ENCODE measurements at regions not wholly inside any gene's neighbourhood (a gene's known extent, or its start where the extent isn't known, plus 50 kb on each side); places are given as distances from the start of the nearest gene placed in this dataset.

- no peak for DNase-seq
- no peak for ATAC-seq (replicated peaks)
- Mint-ChIP-seq H3K27me3 (peaks cover 0 to 17% of the 10 kb centered on the region in 2 donors), H3K4me3 (no peak overlapping the region), H3K36me3 (ENCODE audit: insufficient read depth) (no peaks in the 10 kb centered on the region), H3K9me3 (no peaks in the 10 kb centered on the region), H3K4me1 (ENCODE audit: low read depth in 2 of 2) (no peaks in the 10 kb centered on the region), H3K27ac (no peak overlapping the region)
Observed at GRCh38 chr15:87238451-87239068, 1018.0 kb downstream of the NTRK3 start.

DNA sequence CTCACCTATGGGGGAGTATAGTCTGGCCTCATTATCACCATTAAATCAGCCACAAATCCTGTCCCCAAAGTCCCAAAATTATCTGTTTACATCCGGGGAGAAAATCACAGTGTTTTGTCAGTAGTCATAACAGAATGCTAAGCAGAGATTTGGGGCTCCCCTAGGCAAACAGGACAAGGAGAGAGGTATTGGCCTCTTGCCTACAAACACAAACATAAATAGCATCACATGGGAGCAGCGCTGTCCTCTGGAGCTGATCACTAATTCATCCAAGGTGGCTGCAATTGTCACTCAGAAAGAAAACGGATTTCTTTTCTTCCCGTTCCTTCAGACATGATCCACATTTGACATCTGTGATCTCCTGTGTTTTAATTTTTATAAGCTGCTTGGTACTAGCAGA, 1028.1 kb downstream of the NTRK3 start:
- H3K36me3 Mint-ChIP-seq (ENCODE audit: insufficient read depth) = no peaks in the 10 kb centered on the region
- no peak overlapping the region for H3K27ac Mint-ChIP-seq
- ATAC-seq (replicated peaks) (no peak), DNase-seq (no peak)
- no peaks in the 10 kb centered on the region for H3K4me1 Mint-ChIP-seq (ENCODE audit: low read depth in 2 of 2)
- H3K9me3 Mint-ChIP-seq = peaks cover 0 to 2% of the 10 kb centered on the region in 2 donors
- H3K4me3 Mint-ChIP-seq = no peak overlapping the region
- no peaks in the 10 kb centered on the region for H3K27me3 Mint-ChIP-seq

- peaks cover 0 to 2% of the 10 kb centered on the region in 2 donors for H3K9me3 Mint-ChIP-seq
- ATAC-seq (replicated peaks) = no peak
- no peaks in the 10 kb centered on the region for H3K36me3 Mint-ChIP-seq (ENCODE audit: insufficient read depth)
Observed at GRCh38 chr15:87227846-87228245, 1028.7 kb downstream of the NTRK3 start.

GRCh38 chr15:87225436-87225835, 1031.1 kb downstream of the NTRK3 start:
- H3K27ac Mint-ChIP-seq = no peak overlapping the region
- ATAC-seq (replicated peaks) (no peak), DNase-seq (no peak)
- no peaks in the 10 kb centered on the region for H3K36me3 Mint-ChIP-seq (ENCODE audit: insufficient read depth)
- no peaks in the 10 kb centered on the region for H3K4me1 Mint-ChIP-seq (ENCODE audit: low read depth in 2 of 2)
- H3K4me3 Mint-ChIP-seq = no peak overlapping the region
- H3K27me3 Mint-ChIP-seq = no peaks in the 10 kb centered on the region
- peaks cover 0 to 3% of the 10 kb centered on the region in 2 donors for H3K9me3 Mint-ChIP-seq

More at GRCh38 chr15:87227846-87228245, 1028.7 kb downstream of the NTRK3 start:
- H3K4me1 Mint-ChIP-seq (ENCODE audit: low read depth in 2 of 2) = no peaks in the 10 kb centered on the region
- DNase-seq = no peak
- no peaks in the 10 kb centered on the region for H3K27me3 Mint-ChIP-seq
- H3K27ac Mint-ChIP-seq = no peak overlapping the region
- no peak overlapping the region for H3K4me3 Mint-ChIP-seq

DNA sequence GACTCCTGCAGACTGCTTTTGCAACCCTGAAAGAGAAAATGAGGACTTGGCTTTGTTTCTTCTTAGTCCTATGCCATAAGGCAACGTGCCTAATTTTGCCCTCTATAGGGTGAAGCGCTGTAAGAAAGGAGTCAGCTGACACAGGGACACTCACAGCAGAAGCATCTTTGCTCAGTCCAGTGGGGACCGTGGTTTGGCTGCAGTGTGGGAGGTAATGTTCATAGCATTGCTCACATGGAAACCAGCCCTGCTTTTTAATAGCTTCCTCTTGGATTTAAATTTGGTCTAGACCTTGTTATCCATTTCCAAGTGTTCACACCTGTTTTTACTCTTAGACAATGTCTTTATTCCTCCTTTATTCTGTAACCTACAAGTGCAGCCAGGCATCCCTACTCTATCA, 1032.1 kb downstream of the NTRK3 start:
- Mint-ChIP-seq H3K4me3 (no peak overlapping the region), H3K27me3 (no peaks in the 10 kb centered on the region), H3K27ac (no peak overlapping the region), H3K9me3 (peaks cover 3 to 8% of the 10 kb centered on the region in 2 donors), H3K36me3 (ENCODE audit: insufficient read depth) (no peaks in the 10 kb centered on the region), H3K4me1 (ENCODE audit: low read depth in 2 of 2) (no peaks in the 10 kb centered on the region)
- DNase-seq = no peak
- ATAC-seq (replicated peaks) = no peak

DNA sequence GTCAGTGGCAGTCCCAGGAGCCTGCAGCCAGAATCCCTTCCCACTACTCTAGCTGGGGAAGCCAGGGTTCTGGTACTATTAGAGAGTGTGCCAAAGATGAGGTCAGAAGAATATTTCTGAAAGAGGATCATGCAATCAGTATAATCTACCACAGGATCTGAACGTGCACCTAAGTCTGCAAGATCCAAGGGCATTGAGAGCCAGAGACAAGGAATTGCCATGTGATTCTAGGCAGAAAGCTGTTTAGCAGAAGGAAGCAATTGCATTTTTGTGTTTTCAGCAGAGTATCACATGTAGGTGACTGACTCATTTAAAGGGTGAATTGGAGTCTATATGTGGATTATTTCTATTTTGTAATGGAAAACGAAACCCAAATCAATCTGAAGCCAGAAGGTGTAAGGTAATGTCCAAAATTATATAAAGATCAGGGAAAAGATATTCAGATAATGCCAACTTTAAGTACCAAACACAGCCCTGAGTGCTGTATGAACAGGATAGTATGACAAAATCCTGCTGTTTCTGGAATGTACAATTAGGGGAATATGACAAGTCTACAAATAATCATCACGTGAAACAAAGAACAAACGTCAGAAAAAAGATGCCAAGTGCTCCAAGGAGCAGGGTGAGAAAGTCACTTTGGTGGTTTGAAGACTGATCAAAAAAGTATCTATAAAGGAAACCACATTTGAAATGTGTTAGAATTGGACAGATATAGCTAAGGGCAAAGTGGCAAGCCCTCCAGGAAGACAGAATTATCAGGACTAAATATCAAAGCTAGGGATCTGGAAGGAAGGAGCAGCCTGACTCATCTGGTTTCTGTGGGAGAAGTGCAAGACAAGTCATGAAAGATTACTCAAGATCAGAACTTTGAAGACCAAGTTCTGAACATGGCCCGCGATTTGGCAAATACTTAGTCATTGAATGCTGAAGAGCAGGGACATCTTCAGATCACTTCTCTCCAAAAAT, 1036.6 kb downstream of the NTRK3 start:
- Mint-ChIP-seq H3K27ac (no peak overlapping the region), H3K36me3 (ENCODE audit: insufficient read depth) (no peaks in the 10 kb centered on the region), H3K9me3 (peaks cover 5 to 8% of the 10 kb centered on the region in 2 donors), H3K4me1 (ENCODE audit: low read depth in 2 of 2) (no peaks in the 10 kb centered on the region), H3K4me3 (no peak overlapping the region), H3K27me3 (peaks cover 0 to 7% of the 10 kb centered on the region in 2 donors)
- no peak for ATAC-seq (replicated peaks)
- DNase-seq = no peak

DNA sequence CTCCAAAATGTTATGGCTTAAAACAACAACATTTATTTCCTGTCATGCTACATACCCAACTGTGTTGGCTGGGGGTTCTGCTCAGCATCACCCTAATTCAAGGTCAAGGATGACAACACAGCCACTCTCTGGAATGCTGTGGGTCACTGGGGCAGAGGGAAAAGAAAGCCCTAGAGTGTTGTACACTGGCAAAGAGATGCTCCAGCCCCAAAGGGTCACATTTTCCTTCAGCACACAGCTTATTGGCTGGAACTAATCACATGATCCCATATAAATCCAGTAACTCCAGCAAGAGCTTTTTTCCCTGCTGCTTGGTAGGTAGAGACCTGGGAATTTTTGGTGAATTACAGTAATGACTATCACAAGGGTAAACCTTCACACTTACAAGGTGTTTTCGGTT, 1041.4 kb downstream of the NTRK3 start:
- Mint-ChIP-seq H3K4me3 (no peak overlapping the region), H3K36me3 (ENCODE audit: insufficient read depth) (no peaks in the 10 kb centered on the region), H3K4me1 (ENCODE audit: low read depth in 2 of 2) (no peaks in the 10 kb centered on the region), H3K27ac (no peak overlapping the region), H3K27me3 (peaks cover 0 to 7% of the 10 kb centered on the region in 2 donors), H3K9me3 (peaks cover 4 to 13% of the 10 kb centered on the region in 2 donors)
- DNase-seq (no peak), ATAC-seq (replicated peaks) (no peak)

DNA sequence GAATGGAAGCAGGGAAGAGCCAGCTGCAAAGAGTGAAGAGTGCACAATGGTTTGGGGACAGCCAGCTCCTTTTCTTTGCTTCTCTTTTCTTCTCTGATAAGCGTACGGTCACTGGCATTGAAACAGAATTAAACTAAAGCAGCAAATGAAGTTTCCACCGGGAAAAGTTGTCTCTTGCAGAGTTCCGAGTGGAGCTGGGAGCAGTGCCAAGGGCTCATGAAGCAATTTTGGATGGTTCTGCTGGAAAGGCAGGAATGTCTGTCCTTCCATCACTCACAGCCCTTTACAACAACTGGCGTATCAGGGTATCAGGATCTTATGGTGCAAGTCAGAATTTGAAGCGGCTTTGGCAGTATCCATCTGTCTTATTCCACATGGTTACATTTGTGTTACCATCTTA, 1042.9 kb downstream of the NTRK3 start:
- Mint-ChIP-seq H3K36me3 (ENCODE audit: insufficient read depth) (no peaks in the 10 kb centered on the region), H3K9me3 (peaks cover 3 to 6% of the 10 kb centered on the region in 2 donors), H3K4me1 (ENCODE audit: low read depth in 2 of 2) (no peaks in the 10 kb centered on the region), H3K4me3 (no peak overlapping the region), H3K27me3 (peaks cover 0 to 7% of the 10 kb centered on the region in 2 donors), H3K27ac (no peak overlapping the region)
- ATAC-seq (replicated peaks) = no peak
- DNase-seq = no peak

DNA sequence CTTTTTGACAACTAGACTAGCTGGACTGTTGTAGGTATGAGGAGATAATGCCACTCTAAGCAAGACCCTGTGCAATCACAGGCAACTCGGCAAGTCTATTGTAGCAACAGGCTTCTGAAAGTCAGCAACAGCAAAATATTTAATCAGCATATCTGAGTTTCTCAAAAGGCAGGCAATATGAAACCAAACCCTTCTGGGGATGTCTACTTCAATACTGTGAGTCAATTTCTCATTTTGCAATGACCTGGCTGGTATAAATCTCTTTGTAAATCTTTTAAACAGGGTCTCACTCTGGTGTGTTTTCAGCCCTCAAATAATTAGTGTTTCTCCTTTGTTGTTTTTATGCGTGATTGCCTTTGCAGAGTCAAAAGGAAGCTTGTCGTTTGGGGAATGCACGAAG, 1044.5 kb downstream of the NTRK3 start:
- no peak for ATAC-seq (replicated peaks)
- DNase-seq = no peak
- Mint-ChIP-seq H3K9me3 (peaks cover 3 to 6% of the 10 kb centered on the region in 2 donors), H3K4me3 (no peak overlapping the region), H3K27me3 (no peaks in the 10 kb centered on the region), H3K4me1 (ENCODE audit: low read depth in 2 of 2) (no peaks in the 10 kb centered on the region), H3K36me3 (ENCODE audit: insufficient read depth) (no peaks in the 10 kb centered on the region), H3K27ac (no peak overlapping the region)

DNA sequence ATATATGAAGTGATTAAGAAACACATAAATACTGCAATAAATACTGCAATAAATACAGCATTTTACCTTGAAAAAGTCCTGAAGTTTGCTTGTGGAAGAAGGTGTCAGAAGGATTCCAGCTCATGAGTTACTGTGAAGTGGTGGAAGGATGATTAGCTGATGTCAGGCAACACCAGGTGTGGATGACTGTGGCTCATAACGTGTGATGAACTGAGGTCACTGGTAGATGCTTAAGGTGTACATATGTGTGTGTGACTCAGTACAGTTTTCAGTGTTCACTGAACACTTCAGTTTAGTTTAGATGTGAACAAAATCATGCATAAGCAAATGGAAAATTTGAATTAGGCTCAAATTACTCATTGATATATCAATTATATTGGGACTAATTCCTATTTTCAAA, 1045.0 kb downstream of the NTRK3 start:
- Mint-ChIP-seq H3K4me3 (no peak overlapping the region), H3K36me3 (ENCODE audit: insufficient read depth) (no peaks in the 10 kb centered on the region), H3K27ac (no peak overlapping the region), H3K4me1 (ENCODE audit: low read depth in 2 of 2) (no peaks in the 10 kb centered on the region), H3K9me3 (peaks cover 3 to 6% of the 10 kb centered on the region in 2 donors), H3K27me3 (no peaks in the 10 kb centered on the region)
- no peak for DNase-seq
- ATAC-seq (replicated peaks) = no peak

DNA sequence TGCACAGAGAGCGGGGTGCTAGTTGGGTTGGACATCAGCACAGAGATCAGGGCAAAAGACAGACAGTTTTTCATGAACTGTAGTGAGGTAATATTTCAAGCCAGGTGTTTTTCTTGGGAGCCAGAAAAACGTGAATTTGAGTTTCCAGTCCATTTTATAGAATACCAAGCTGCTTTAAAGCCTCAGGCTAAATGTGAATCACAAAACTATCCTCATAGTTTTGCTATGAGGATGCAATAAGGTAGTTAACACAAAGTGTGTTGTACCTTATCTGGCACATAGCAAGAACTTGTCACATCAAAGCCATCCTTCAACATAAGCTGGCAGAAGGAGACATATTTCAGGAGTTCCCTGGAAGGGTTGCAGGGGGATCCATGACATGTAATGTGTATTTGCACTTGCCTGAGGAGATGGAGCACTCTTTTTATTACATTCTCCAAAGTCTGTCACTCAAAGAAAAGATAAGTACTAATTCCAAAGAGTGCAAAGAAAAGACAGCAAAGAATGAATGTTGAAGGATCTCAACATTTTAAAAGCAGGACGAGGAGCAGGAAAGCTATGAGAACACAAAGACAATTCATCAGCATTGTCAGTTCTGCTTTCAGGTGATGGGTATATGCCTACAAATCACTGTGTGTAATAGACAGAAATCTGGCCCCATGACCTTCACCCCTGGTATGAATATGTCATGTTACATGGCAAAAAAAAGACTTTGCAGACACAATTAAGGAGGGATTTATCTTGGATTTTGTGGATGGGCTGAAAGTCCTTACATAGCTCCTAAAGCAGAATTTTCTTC, 1046.4 kb downstream of the NTRK3 start:
- H3K36me3 Mint-ChIP-seq (ENCODE audit: insufficient read depth) = no peaks in the 10 kb centered on the region
- H3K4me3 Mint-ChIP-seq = no peak overlapping the region
- no peaks in the 10 kb centered on the region for H3K4me1 Mint-ChIP-seq (ENCODE audit: low read depth in 2 of 2)
- ATAC-seq (replicated peaks) (no peak), DNase-seq (no peak)
- H3K27ac Mint-ChIP-seq = no peak overlapping the region
- no peaks in the 10 kb centered on the region for H3K27me3 Mint-ChIP-seq
- H3K9me3 Mint-ChIP-seq = peaks cover 3 to 6% of the 10 kb centered on the region in 2 donors

GRCh38 chr15:87207990-87208580, 1048.5 kb downstream of the NTRK3 start:
- H3K4me1 Mint-ChIP-seq (ENCODE audit: low read depth in 2 of 2) = no peaks in the 10 kb centered on the region
- DNase-seq (no peak), ATAC-seq (replicated peaks) (no peak)
- H3K27me3 Mint-ChIP-seq = peaks cover 7 to 9% of the 10 kb centered on the region in 2 donors
- H3K27ac Mint-ChIP-seq = no peak overlapping the region
- no peaks in the 10 kb centered on the region for H3K36me3 Mint-ChIP-seq (ENCODE audit: insufficient read depth)
- no peak overlapping the region for H3K4me3 Mint-ChIP-seq
- peaks cover under 1 to 2% of the 10 kb centered on the region in 2 donors for H3K9me3 Mint-ChIP-seq

GRCh38 chr15:87207251-87207650, 1049.3 kb downstream of the NTRK3 start:
- peaks cover 7 to 9% of the 10 kb centered on the region in 2 donors for H3K27me3 Mint-ChIP-seq

More at GRCh38 chr15:87207251-87207650, 1049.3 kb downstream of the NTRK3 start:
- Mint-ChIP-seq H3K4me3 (no peak overlapping the region), H3K27ac (no peak overlapping the region), H3K9me3 (peaks cover 0 to 2% of the 10 kb centered on the region in 2 donors), H3K36me3 (ENCODE audit: insufficient read depth) (no peaks in the 10 kb centered on the region), H3K4me1 (ENCODE audit: low read depth in 2 of 2) (no peaks in the 10 kb centered on the region)
- ATAC-seq (replicated peaks) (no peak), DNase-seq (no peak)

Data from effector memory CD8-positive, alpha-beta T cell (primary cell).